ENCODE measurements at regions not wholly inside any gene's neighbourhood (a gene's known extent, or its start where the extent isn't known, plus 50 kb on each side); places are given as distances from the start of the nearest gene placed in this dataset.

- TF ChIP-seq NANOG (IDR thresholded peaks at IDR 0.05; ENCODE audit: borderline replicate concordance) (no peak), CREB1 (CRISPR knock-in tag; IDR thresholded peaks at IDR 0.05; ENCODE audit: low read depth) (no peak)
Measured at GRCh38 chr15:87619161-87619960, 637.2 kb downstream of the NTRK3 start.
